HUES6 (cell line): ENCODE measurements at regions not wholly inside any gene's neighbourhood (a gene's known extent, or its start where the extent isn't known, plus 50 kb on each side); places are given as distances from the start of the nearest gene placed in this dataset.

Source experiments
- H3K27ac ChIP-seq: 2 replicates; pipeline ENCODE4 v1.7.0; 2013; ENCODE audit warnings: low read depth, mild to moderate bottlenecking, low read length, inconsistent platforms
- H3K27me3 ChIP-seq: 2 replicates; pipeline ENCODE4 v1.6.1; 2013; ENCODE audit warnings: low read length; ENCODE audit not compliant: control insufficient read depth, insufficient read depth
- H3K36me3 ChIP-seq: 2 replicates; pipeline ENCODE4 v1.6.1; 2013; ENCODE audit warnings: low read length; ENCODE audit not compliant: control insufficient read depth, insufficient read depth
- H3K4me1 ChIP-seq: 2 replicates; pipeline ENCODE4 v1.6.1; 2013; ENCODE audit warnings: low read length; ENCODE audit not compliant: control insufficient read depth, insufficient read depth
- H3K4me3 ChIP-seq: 2 replicates; pipeline ENCODE4 v1.5.1; 2013; ENCODE audit warnings: low read depth, low read length
- H3K9ac ChIP-seq: one replicate; pipeline ENCODE4 v1.6.1; 2013; ENCODE audit warnings: mild to moderate bottlenecking, low read length
- H3K9me3 ChIP-seq: 2 replicates; pipeline ENCODE4 v1.6.1; 2013; ENCODE audit warnings: low read depth, low read length; ENCODE audit not compliant: control insufficient read depth, insufficient read depth

DNA sequence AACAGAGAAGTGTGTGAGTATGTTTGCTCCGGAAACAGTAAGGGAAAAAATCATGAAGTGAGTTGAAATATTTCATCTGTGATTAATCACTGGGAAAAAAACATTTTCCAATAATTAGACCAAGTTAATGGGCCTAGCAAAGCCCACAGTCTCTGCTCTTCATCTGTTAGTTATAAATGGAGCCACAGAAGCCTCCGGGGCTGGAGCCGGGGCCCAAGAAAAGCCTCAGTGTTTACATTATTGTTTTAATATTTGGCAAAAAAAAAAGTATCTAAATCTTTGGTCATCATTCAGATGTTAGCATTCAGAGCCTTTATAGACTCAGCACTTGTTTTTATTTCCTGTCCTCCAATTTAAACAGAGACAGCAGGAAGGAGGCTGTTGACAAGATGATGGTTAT lies 115.0 kb downstream of the UBE2U start:
- no peak overlapping the region for H3K27ac ChIP-seq
- H3K4me1 ChIP-seq, result peaks cover 11% of the 10 kb centered on the region
- H3K9me3 ChIP-seq, result no peaks in the 10 kb centered on the region
- H3K36me3 ChIP-seq, result no peaks in the 10 kb centered on the region
- no peaks in the 10 kb centered on the region for H3K27me3 ChIP-seq
- H3K9ac ChIP-seq, result no peak overlapping the region
- no peak overlapping the region for H3K4me3 ChIP-seq

DNA sequence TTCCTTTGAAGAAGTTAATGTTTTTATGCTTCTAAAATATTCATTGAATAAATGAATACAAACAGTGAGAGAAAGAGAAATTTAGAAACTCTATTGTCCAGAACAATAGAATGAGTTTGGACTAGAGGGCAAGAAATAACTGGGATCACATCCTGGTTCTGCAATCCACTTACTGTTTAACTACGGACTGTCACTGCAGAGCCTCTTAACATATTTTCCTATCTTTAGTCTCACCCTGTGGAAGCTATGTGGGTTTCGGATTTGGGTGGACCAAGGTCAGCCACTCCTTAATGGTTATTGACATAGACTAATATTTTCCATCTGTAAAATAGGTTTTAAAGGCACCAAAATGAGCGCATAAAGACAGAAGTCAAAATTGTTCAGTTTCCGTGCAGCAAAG lies 116.6 kb downstream of the UBE2U start:
- Histone ChIP-seq H3K27ac (no peak overlapping the region), H3K9me3 (no peaks in the 10 kb centered on the region), H3K4me1 (peaks cover 5% of the 10 kb centered on the region), H3K9ac (no peak overlapping the region), H3K36me3 (no peaks in the 10 kb centered on the region), H3K4me3 (no peak overlapping the region), H3K27me3 (no peaks in the 10 kb centered on the region)

DNA sequence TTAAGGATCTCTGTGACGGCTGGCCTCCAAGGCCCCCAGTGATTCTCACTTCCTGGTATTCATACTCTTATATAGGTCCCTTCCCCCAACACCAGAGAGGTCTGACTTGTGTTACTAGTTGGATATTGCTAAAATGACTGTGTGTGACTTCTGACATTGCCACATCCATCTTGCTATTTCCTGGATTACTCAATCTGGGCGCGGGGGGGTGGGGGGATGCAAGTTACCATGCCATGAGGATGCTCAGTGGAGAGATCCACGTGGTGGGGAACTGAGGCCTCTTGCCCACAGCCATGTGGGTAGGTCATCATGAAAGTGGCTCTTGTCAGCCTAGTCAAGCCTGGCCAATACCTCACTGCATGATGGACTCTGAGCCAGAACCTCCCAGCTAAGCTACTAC lies 117.0 kb downstream of the UBE2U start:
- Histone ChIP-seq H3K9me3 (no peaks in the 10 kb centered on the region), H3K36me3 (no peaks in the 10 kb centered on the region), H3K4me3 (no peak overlapping the region), H3K27me3 (no peaks in the 10 kb centered on the region), H3K4me1 (peaks cover 5% of the 10 kb centered on the region), H3K27ac (no peak overlapping the region), H3K9ac (no peak overlapping the region)

DNA sequence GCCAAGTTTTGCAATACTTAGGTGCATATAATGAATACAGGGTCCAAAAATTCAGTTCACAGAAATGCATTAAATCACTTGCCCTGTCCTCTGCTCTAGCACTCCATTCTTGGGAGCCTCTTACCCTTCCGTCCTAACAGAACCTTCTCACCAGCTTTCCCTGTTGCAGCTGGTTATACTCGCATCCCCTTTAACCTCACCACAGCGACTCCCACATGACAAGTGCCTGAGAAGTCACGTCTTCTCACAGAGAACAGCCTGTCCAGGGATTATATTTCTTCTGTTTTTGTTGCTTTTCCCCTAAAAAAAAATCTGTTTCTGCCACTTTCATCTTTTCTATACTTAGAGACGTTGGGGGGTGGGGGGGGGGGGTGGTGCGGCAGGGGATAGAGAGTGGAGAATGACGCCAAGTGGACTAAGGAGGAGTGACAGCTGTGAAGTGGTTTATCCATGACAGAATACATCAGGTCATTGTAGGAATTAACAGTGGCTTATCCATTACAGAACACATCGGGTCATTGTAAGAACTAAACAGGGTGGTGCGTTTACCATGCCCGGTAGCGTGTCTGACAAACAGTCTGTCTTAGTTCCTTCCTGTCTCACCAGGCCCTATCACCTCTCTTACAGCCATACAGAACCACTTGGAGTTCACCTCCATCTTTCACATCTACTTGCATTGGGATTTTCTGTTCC lies 117.6 kb downstream of the UBE2U start:
- no peak overlapping the region for H3K9ac ChIP-seq
- peaks cover 5% of the 10 kb centered on the region for H3K4me1 ChIP-seq
- no peak overlapping the region for H3K4me3 ChIP-seq
- H3K27ac ChIP-seq, result no peak overlapping the region
- no peaks in the 10 kb centered on the region for H3K36me3 ChIP-seq
- no peaks in the 10 kb centered on the region for H3K27me3 ChIP-seq
- no peaks in the 10 kb centered on the region for H3K9me3 ChIP-seq

DNA sequence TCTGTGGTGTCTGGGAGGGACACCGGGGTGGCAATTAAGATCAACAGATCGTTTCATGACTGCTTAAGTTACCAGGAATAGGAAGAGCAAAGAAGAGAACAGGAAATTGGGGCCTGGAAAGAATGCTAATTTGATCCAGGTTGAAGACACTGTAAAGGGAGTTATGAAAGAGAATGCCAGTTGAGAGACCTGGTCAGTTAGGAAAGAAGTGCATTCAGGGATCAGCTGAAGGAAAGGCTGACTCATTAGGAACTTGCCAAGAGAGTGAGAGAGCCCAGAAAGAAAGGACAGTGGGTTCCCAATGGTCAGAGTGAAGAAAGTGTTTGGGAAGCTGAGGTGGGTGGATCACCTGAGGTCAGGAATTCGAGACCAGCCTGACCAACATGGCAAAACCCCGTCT lies 119.6 kb downstream of the UBE2U start:
- Histone ChIP-seq H3K4me1 (peaks cover 5% of the 10 kb centered on the region), H3K9ac (no peak overlapping the region), H3K27me3 (no peaks in the 10 kb centered on the region), H3K4me3 (no peak overlapping the region), H3K9me3 (no peaks in the 10 kb centered on the region), H3K27ac (no peak overlapping the region), H3K36me3 (no peaks in the 10 kb centered on the region)

DNA sequence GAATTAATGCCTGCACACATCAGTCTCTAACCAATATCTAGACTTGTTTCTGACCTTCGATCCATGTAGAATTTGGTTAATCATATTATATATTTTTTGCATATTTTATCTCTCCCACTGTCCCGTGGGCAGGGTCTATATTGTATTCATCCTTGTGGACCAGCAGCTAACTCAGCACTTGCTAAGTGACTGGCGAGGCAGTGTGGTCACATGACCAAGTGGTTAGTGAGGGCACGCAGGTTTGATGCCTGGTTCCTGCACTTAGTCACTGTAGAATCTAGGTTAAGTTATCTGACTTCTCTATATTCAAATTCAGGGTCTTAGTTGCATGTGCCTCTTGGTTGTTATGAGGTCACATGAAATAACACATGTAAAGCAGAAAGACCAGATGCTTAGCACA lies 120.5 kb downstream of the UBE2U start:
- no peak overlapping the region for H3K27ac ChIP-seq
- H3K27me3 ChIP-seq, result no peaks in the 10 kb centered on the region
- no peaks in the 10 kb centered on the region for H3K9me3 ChIP-seq
- H3K4me3 ChIP-seq, result no peak overlapping the region
- H3K4me1 ChIP-seq, result peaks cover 9% of the 10 kb centered on the region
- no peaks in the 10 kb centered on the region for H3K36me3 ChIP-seq
- no peak overlapping the region for H3K9ac ChIP-seq

DNA sequence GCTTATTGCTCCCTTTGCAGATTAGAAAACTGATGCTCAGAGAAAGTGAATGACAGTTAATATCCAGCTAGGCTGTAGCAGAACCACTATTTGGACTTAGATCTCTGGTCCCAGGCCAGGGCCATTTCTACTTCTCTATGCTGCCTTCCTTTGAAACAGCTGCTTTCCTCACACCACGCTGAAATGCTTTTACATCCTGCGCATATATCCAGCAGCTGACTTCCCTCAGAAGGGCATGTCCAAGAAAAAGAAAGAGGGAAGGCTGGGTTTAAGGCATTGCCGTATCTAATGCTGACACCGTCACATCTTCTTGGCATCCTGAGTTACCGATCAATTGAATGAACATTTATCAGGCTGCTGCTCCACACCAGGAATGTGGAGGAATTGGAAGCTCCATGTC lies 122.4 kb downstream of the UBE2U start:
- no peak overlapping the region for H3K27ac ChIP-seq
- peaks cover 12% of the 10 kb centered on the region for H3K4me1 ChIP-seq
- H3K36me3 ChIP-seq, result no peaks in the 10 kb centered on the region
- no peak overlapping the region for H3K4me3 ChIP-seq
- no peaks in the 10 kb centered on the region for H3K27me3 ChIP-seq
- H3K9ac ChIP-seq, result no peak overlapping the region
- H3K9me3 ChIP-seq, result no peaks in the 10 kb centered on the region

DNA sequence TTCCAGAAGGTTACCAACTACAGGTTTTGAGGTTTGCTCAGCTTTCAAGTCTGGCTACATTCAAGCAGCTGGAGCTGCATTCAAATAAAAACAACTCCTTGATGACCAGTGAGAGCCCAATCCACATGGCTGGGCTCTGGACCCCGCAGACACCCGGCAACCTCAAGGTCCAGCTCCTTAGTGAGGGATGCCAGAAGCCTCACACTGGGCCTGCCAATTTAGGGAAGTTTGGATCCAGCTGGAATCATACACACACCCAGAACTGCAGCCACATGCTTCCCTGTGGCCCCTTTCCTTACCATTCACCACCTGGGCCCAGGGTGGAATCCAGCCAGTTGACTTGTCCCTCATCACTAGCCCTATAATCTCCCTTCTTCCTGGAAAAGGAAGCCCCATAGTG lies 123.7 kb downstream of the UBE2U start:
- no peak overlapping the region for H3K27ac ChIP-seq
- no peaks in the 10 kb centered on the region for H3K36me3 ChIP-seq
- H3K27me3 ChIP-seq, result no peaks in the 10 kb centered on the region
- peaks cover 15% of the 10 kb centered on the region for H3K4me1 ChIP-seq
- no peaks in the 10 kb centered on the region for H3K9me3 ChIP-seq
- H3K4me3 ChIP-seq, result no peak overlapping the region
- no peak overlapping the region for H3K9ac ChIP-seq

DNA sequence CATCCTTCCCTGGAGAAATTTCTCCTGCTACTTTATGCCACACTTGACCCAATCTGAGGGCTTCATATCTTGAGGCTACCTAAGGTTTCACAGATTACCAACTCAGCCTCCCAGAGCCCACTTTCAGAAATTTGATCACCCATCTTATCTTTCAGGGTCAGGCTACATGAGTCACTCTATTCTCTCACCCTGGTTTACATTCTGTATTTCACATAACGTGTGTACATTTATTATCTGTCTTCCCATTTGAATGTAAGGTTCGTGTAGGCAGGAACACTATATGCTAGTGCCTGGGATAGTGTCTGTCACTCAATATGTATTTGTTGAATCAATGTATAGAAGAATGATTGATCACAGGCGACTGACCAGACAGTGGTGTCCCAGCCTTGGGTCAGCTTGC lies 124.8 kb downstream of the UBE2U start:
- H3K4me3 ChIP-seq, result no peak overlapping the region

DNA sequence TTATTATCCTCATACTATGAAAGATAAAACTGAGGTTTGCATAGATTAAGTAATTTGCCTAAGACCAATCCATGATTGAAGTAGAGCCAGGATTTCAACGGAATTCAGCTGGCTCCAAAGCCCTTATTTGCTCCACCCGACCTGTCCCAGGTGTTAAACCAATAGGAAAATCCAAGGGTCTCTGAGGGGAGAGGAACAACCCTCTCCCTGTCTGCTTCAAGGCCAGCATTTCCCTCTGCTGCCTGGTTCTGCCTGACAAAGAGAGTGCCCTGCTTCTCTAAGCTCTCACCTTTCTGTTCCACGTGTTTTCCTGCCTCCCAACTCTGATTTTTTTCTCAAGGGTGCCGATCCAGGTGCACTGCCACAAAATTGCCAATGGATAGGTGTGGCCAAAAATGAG lies 127.4 kb downstream of the UBE2U start:
- Histone ChIP-seq H3K36me3 (no peaks in the 10 kb centered on the region), H3K4me1 (peaks cover 10% of the 10 kb centered on the region; the same call in 1 of the 2 replicates), H3K9ac (no peak overlapping the region), H3K9me3 (no peaks in the 10 kb centered on the region), H3K27me3 (no peaks in the 10 kb centered on the region), H3K27ac (no peak overlapping the region), H3K4me3 (no peak overlapping the region)

More for the DNA sequence above, 124.8 kb downstream of the UBE2U start:
- Histone ChIP-seq H3K36me3 (no peaks in the 10 kb centered on the region), H3K9ac (no peak overlapping the region), H3K4me1 (peaks cover 10% of the 10 kb centered on the region; the same call in 1 of the 2 replicates), H3K9me3 (no peaks in the 10 kb centered on the region), H3K27ac (no peak overlapping the region), H3K27me3 (no peaks in the 10 kb centered on the region)

DNA sequence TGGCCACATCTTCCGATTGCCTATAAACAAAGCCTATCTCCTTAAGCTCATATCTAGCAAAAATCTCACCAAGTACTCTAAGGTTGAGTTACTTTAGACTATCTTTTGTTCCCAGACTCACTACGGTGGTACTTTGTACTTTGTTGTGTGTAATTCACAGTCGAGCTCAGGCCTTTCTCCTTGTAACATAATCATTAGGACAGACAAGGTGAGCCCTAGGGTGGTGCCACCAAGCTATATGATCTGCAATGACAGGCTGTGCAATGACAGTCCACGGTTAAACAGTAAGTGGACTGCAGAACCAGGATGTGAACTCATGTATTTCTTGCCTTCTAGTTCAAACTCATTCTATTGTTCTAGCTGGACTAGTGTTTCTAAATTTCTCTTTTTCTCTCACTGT lies 132.2 kb downstream of the UBE2U start:
- H3K9me3 ChIP-seq, result no peaks in the 10 kb centered on the region
- H3K27me3 ChIP-seq, result no peaks in the 10 kb centered on the region
- H3K4me3 ChIP-seq, result no peak overlapping the region
- peaks cover 4% of the 10 kb centered on the region; the same call in 1 of the 2 replicates for H3K36me3 ChIP-seq
- H3K9ac ChIP-seq, result no peak overlapping the region
- H3K27ac ChIP-seq, result no peak overlapping the region
- H3K4me1 ChIP-seq, result 0 out of 2 replicates have a peak, but pooled peaks cover 4% of the 10 kb centered on the region
